OCI-LY3 (cell line): ENCODE measurements at regions not wholly inside any gene's neighbourhood (a gene's known extent, or its start where the extent isn't known, plus 50 kb on each side); places are given as distances from the start of the nearest gene placed in this dataset.

Source experiments
- EZH2phosphoT487 ChIP-seq: fragments of 200-600 bp; shearing (Covaris generic); IDR thresholded peaks from 2 replicates; pipeline ENCODE4 v1.6.1; 2018; ENCODE audit warnings: antibody characterized with exemption, mixed run types, low read depth
- TF ChIP-seq, protein P1 (sequence below): fragments of 200-600, 300-600 bp; sonication (generic); IDR thresholded peaks from 2 replicates; pipeline ENCODE4 v1.5.1; 2014; ENCODE audit warnings: antibody characterized with exemption, low read length, low read depth

DNA sequence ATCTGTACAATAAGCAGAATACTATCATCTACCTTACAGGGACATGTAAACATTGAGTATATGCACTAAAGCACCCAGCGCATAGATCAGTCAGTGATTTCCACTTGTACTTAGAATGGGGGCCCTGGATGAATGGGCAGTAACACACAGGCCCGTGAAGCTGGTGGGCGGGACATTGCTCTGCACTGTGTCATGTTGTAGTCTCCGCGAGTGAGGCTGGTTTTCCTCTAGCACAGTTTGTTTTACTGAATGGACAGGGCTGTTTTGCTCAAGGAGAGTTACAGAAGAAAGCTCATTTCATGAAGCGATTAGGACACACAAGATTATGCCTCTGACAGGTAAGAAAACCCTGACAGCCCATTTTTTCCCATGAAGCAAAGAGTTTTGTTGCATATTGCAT, 86.4 kb upstream of the SOX21 start:
- TF ChIP-seq, protein P1, sequence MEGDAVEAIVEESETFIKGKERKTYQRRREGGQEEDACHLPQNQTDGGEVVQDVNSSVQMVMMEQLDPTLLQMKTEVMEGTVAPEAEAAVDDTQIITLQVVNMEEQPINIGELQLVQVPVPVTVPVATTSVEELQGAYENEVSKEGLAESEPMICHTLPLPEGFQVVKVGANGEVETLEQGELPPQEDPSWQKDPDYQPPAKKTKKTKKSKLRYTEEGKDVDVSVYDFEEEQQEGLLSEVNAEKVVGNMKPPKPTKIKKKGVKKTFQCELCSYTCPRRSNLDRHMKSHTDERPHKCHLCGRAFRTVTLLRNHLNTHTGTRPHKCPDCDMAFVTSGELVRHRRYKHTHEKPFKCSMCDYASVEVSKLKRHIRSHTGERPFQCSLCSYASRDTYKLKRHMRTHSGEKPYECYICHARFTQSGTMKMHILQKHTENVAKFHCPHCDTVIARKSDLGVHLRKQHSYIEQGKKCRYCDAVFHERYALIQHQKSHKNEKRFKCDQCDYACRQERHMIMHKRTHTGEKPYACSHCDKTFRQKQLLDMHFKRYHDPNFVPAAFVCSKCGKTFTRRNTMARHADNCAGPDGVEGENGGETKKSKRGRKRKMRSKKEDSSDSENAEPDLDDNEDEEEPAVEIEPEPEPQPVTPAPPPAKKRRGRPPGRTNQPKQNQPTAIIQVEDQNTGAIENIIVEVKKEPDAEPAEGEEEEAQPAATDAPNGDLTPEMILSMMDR: no peak
- TF ChIP-seq EZH2phosphoT487: no peak
